Fibroblast of the conjunctiva (primary cell): ENCODE measurements at regions not wholly inside any gene's neighbourhood (a gene's known extent, or its start where the extent isn't known, plus 50 kb on each side); places are given as distances from the start of the nearest gene placed in this dataset.
"Not testable (repeated sequence)": the region's sequence is repeated elsewhere in the genome, so short reads cannot be mapped to it uniquely, and the experiment has no call there.

Source experiments
- DNase-seq: peaks from one replicate; pipeline ENCODE4 v3.0.0-alpha.2; 2010; ENCODE audit warnings: low read depth

DNA sequence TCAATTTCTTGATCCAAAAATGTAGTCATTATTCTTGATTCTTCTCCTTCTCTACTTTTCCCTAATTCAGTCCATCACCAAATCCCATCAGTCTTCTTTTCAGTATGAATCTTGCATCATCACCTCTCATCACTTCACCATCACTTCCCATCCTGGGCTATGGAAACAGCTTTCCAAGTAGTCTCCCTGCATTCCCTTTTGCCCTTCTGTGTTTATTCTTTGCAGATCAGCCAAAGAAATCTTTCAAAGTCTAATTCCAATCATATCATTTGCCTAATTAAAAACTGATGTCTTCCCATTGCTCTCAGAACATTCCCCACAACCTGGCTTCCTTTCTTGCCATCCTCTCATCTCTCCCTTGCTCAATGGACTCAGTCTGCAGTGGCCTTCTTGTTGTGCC lies 201.7 kb upstream of the ADAMTS3 start:
- no peak for DNase-seq

DNA sequence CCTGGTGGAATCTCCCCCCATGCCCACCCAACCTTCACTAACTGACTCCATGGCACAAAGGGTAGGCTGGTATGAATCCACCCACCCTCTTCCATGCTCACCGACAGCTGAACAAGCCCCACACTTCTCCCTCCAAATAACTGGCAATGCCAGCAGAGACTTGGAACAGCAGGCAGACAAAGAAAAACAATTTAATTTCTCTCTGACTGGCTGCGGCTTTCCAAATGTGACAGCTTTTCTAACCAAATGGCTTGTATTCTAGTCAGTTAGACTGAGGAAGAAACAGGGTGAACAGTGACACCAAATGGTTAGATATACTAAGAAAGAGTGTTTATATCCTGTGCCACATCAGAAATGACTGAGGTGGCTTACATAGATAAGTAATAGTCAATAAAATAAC lies 199.3 kb upstream of the ADAMTS3 start:
- no peak for DNase-seq

GRCh38 chr4:72767618-72768302 lies 198.7 kb upstream of the ADAMTS3 start:
- DNase-seq = peak; percentile 3

- not testable (repeated sequence) for DNase-seq
Observed at GRCh38 chr4:72765788-72766187, 196.8 kb upstream of the ADAMTS3 start.

DNA sequence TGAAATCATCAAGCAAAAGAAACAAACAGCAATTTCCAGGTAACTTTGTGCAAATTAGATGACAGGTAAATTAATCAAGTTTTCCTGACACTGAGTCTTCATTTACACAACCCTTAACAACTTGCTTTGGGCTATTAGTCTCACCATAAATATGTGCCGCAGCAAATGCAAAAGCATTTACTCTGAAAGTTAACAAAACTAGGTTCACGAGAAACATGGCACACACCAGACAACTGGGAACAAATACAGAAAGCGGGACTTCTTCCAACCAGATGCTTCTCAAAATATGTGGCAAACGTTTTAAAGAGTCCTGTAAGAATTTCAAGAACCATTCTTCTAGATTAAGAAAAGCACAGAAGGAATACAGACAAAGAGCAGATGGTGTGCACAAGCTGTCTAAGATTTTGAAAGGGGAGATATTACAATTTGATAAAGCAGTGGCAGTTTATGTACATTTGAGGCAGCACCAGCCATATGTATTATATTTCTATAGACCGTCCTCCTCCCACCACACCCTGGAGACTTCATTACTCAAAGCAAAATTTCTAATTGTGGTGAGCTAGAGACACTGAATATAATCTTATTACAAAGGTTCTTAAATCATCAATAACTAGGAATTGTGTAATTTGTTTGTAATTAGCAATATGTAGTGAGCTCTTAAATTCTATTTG lies 192.5 kb upstream of the ADAMTS3 start:
- no peak for DNase-seq

DNA sequence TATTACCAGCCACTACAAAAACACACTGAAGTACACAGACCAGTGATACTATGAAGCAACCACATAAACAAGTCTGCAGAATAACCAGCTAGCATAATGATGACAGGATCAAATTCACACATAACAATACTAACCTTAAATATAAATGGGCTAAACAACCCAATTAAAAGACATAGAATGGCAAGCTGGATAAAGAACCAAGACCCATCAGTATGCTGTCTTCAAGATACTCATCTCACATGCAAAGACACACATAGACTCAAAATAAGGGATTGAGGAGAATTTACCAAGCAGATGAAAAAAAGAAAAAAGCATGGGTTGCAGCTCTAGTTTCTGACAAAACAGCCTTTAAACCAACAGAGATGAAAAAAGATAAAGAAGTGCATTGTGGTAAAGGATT lies 184.4 kb upstream of the ADAMTS3 start:
- not testable (repeated sequence) for DNase-seq

DNA sequence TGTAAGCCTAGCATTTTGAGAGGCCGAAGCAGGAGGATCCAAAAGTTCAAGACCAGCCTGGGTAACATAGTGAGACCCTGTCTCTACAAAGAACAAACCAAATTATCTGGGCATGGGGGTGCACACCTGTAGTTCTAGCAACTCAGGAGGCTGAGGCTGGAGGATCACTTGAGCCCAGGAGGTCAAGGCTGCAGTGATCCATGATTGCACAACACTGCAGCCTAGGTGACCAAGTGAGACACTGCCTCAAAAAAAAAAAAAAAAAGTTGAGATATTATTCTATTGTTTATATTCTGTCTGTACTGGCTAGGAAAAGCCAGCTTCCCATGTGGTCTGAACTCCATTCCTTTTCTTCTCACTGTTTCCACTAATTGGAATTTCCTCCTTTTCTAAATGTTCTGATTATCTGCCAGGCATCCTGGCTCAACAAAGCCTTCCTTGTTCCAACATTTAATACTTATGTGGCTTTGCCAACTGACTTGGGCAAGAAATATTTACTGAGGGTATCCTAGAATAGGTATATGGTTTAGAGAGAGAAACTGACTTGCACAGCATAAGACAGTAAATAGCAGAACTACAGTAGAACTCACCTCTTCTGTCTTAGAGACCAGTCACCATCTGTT lies 175.2 kb upstream of the ADAMTS3 start:
- DNase-seq = no peak

DNA sequence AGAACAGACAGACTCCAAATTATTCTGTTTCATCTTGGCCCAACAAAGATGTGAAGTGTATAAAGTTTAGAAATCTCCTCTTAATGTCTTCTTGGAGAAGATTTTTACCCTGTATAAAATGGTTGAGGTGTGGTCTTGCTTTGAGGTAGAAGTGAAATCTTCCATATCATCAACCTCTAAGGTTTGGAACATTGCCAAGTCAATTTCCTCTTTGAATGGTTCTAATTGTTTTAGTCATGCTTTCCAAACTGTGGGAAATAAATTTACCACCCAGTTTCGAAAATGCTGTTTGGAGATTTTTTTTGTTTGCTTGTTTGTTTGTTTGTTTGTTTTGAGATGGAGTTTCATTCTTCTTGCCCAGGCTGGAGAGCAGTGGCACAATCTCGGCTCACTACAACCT lies 174.1 kb upstream of the ADAMTS3 start:
- DNase-seq = no peak

DNA sequence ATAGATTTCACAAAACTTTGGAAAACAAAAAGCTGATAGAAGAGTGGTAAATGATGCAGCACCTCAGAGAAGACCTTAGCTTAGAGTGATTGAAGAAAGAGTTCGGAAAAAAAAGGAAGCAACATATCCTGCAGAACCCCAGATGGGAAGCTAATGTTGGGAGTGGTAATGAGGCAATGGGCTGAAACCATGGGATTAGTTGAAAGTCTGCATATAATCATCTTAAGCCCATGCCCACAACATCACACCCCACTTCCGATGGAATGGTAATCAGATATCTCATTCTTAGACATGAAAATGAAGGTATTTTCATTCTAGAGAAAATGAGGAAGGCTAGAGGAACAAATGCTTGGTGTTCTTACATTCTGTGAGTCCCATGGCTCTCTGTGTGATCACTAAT lies 146.3 kb upstream of the ADAMTS3 start:
- DNase-seq = no peak

DNA sequence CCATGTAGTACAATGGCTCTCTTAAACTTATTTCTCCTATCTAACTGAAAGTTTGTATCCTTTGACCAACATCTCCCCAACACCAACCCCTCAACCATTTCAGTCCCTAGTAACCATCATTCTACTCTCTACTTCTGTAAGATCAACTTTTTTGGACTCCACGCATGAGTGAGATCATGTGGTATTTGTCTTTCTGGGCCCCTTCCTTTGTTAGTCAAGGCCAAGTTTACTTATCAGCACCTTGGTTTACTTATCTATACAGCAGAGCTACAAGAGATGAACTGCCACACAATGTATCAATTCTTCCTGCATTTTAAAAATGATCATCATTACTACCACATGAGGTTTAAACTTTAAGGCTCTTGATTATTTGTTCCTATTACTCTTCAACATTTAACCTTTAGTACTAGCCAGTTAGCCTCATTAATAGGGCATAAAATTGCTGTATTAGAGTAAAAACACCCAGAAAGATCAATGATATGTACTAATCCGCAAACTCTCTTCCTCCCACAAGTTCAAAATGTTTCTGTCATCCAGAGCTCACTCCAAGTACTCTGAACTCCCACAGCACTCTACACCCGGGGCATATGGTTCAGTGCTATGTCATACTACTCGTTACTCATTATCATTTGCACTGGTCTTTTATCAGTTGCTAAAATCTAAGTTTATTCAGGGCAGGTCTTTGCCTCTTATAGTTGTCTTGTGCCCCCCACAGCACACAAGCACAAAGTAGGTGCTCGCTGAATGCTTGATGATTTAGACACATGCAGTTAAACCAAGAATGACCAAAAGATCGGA lies 145.7 kb upstream of the ADAMTS3 start:
- DNase-seq = no peak

GRCh38 chr4:72712997-72713396 lies 144.0 kb upstream of the ADAMTS3 start:
- DNase-seq = no peak

DNA sequence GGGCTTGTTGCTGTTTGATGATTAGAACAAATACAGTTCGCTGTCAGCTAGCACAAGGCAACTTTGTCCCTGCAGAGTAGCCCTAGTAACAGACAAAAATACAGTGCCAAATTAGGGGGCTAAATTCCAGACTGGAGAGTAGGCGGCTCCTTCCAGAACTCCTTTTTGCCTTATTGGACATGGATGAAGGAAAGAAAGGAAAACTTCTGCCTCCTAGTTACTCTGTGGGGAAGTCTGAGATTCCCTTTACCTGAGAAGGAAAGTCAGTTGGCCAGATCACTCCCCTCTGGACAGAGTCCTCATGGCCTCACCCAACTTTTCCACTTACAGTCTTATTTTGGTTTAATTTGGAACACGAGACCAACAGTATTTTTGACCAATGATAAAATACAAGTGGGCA lies 140.5 kb upstream of the ADAMTS3 start:
- DNase-seq = no peak

- DNase-seq = no peak
Observed at GRCh38 chr4:72706684-72707083, 137.7 kb upstream of the ADAMTS3 start.

DNA sequence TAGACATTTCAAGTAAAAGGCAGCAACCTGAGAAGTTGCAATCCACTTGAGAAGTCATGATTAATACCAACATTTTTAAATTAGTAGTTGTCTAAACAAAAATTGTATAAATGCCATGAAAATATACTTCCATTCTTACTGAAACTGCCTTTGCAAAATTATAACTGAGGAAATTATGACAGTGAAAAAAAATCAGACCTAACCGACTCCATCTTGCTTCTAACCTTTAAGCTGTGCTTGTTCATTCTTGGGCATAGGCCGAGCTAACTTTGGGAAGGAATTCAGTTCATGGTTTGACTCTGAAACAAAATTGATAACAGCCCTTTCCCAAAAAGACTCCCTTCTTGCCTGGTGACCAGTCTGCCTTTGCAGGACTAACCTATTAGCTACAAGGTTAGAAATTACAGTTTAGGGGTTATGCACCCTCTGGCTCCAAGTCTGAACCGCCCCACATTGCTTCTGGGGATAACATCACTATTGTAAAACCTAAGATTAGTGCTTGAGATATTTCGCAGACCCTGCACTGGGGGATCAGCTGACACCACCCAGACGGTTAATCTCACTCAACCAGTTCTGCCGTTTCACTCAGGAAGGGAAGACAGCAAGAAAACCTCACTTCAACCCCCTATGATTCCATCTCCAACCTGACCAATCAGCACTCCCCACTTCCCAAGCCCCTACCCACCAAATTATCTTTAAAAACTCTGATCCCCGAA lies 136.1 kb upstream of the ADAMTS3 start:
- not testable (repeated sequence) for DNase-seq

- DNase-seq = no peak
Observed at GRCh38 chr4:72702948-72703347, 133.9 kb upstream of the ADAMTS3 start.

GRCh38 chr4:72701987-72702819 lies 133.2 kb upstream of the ADAMTS3 start:
- peak; percentile 33 for DNase-seq

- DNase-seq = no peak
Observed at GRCh38 chr4:72690771-72691170, 121.8 kb upstream of the ADAMTS3 start.

DNA sequence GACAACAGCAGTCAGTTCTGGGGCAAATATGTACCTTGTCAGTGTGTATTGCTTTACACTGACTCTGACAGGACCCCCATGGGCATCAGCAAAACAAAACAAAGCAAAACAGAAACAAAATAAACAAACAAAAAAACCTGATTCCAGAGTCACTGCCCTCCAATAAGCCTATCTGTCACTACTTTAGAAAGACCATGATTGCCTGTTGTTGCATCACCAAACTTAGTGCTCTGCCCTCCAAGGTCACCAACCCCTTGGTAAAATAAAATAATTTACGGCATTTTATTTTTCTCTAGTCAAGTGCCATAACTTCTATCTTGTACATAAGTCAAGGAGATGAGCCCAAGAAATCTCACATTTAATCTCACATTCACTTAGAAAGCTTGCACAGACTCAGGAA lies 120.9 kb upstream of the ADAMTS3 start:
- DNase-seq = no peak

GRCh38 chr4:72686390-72686789 lies 117.4 kb upstream of the ADAMTS3 start:
- not testable (repeated sequence) for DNase-seq

GRCh38 chr4:72679666-72680065 lies 110.6 kb upstream of the ADAMTS3 start:
- no peak for DNase-seq

- no peak for DNase-seq
Observed at GRCh38 chr4:72677886-72678285, 108.9 kb upstream of the ADAMTS3 start.
